WERI-Rb-1 (cell line): ENCODE measurements at regions not wholly inside any gene's neighbourhood (a gene's known extent, or its start where the extent isn't known, plus 50 kb on each side); places are given as distances from the start of the nearest gene placed in this dataset.

Experiments used
- DNase-seq: peaks from one replicate; pipeline ENCODE4 v3.0.0-alpha.2; 2020
- H3K27ac ChIP-seq: fragments of 250-450 bp; sonication (Bioruptor Pico); 2 replicates; pipeline ENCODE4 v1.5.1; 2020; ENCODE audit warnings: mild to moderate bottlenecking, moderate library complexity
- H3K27me3 ChIP-seq: fragments of 250-450 bp; sonication (Bioruptor Pico); 2 replicates; pipeline ENCODE4 v1.5.1; 2021; ENCODE audit warnings: mild to moderate bottlenecking, low read depth, moderate library complexity; ENCODE audit not compliant: insufficient read depth, severe bottlenecking
- H3K36me3 ChIP-seq: fragments of 250-450 bp; sonication (Bioruptor Pico); 2 replicates; pipeline ENCODE4 v1.5.1; 2020; ENCODE audit warnings: mild to moderate bottlenecking, moderate library complexity
- H3K4me3 ChIP-seq: 2 replicates; pipeline ENCODE4 v1.5.1; 2011; ENCODE audit warnings: low read depth, mild to moderate bottlenecking, control low read depth, low read length
- H3K9me3 ChIP-seq: fragments of 250-450 bp; sonication (Bioruptor Pico); 2 replicates; pipeline ENCODE4 v1.5.1; 2021; ENCODE audit warnings: mild to moderate bottlenecking, moderate library complexity; ENCODE audit not compliant: severe bottlenecking
- CTCF ChIP-seq: IDR thresholded peaks from 2 replicates; pipeline ENCODE4 v1.5.1; 2011; ENCODE audit warnings: low read depth, mild to moderate bottlenecking, control low read depth, inconsistent platforms, low read length

DNA sequence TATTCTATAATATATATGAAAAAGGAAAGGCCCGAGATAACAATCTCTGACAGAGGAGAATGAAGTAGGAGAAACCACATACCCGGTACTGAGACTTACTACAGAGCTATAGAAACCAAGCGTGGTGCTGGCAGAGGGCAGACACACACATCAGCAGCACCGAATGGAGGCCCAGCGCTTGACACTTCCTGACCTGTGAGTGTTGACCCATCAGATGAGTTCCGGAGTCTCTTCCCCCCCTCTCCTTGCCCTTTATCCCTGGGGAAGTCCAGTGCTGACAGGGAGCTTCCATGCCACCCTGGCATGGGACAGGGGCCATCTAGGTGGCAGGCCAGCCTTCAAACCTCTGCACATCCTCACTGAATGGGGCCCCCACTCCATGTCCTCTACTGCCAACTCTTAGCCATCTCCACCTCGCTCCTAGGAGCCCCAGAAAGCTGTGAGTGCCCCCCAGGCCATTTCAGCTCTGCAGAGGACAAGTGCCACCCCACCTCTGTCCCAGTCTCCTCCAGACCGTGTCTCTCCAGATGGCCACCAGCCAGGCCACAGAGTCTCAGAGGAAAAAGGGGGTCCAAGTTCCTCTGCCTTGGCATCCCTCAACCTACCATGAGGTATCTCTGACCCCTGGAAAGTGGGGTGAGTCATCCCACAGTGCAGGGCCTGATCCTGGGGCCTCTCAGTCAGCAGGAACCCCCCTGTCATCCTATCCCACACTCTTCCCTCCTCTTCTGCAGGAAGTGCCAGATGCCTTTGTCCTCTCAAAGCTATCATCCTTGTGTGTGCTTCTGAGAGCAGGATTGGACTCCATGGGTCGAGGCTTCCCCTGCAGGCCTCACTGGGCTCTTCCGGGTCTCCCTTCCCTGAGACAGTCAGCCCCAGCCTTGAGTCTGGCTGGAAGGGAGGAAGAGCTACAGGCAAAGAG, 116.5 kb upstream of the ALDH1A3 start:
- no peaks in the 10 kb centered on the region for H3K36me3 ChIP-seq
- H3K27ac ChIP-seq = no peak overlapping the region
- TF ChIP-seq CTCF = no peak
- H3K9me3 ChIP-seq = no peaks in the 10 kb centered on the region
- DNase-seq = no peak
- no peaks in the 10 kb centered on the region for H3K27me3 ChIP-seq
- H3K4me3 ChIP-seq = no peak overlapping the region

GRCh38 chr15:100763835-100764750, 115.5 kb upstream of the ALDH1A3 start:
- no peaks in the 10 kb centered on the region for H3K9me3 ChIP-seq
- no peaks in the 10 kb centered on the region for H3K36me3 ChIP-seq
- H3K4me3 ChIP-seq = no peak overlapping the region
- no peak for TF ChIP-seq CTCF
- no peaks in the 10 kb centered on the region for H3K27me3 ChIP-seq
- H3K27ac ChIP-seq = no peak overlapping the region
- DNase-seq = no peak

GRCh38 chr15:100764778-100765466, 114.7 kb upstream of the ALDH1A3 start:
- Histone ChIP-seq H3K9me3 (no peaks in the 10 kb centered on the region), H3K27ac (no peak overlapping the region), H3K4me3 (no peak overlapping the region), H3K27me3 (no peaks in the 10 kb centered on the region), H3K36me3 (no peaks in the 10 kb centered on the region)
- no peak for TF ChIP-seq CTCF
- no peak for DNase-seq

DNA sequence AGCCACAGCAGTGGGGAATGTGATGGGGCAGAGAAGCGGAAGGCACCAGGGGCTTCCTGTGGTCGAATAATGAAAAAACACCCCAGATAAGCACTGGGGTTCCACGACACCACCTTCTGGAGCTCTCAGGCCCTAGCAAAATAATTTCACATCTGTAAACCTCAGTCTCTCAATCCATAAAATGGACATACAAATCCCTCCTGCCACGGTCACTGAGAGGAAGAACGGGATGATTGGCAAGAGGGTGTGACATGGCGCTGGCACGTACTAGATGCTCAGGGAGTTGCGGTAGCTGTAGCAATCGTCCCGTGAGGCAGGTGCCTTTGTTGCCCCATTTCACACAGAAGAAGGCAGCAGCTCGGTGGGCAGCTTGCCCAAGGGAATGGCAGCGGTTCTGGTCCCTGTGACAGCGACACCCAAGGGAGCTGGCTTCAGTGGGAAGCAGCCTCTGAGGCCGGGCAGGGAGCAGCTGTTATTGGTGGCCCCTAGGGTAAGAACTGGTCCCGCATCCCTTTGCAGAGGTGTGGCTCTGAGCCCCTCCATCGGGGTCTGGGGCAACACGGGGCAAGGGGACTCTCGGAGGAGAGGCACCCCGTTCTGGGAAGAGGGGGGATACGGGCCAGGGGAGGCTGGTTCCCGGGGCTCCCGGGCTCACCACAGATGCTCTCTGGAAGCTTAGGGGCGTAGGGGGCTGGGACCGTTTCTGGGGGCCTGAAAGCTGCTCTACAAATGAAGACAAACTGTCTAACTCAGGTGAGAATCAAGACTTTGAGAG, 114.0 kb upstream of the ALDH1A3 start:
- TF ChIP-seq CTCF = no peak
- Histone ChIP-seq H3K27ac (peak overlapping the region; percentile 54), H3K4me3 (peak overlapping the region; percentile 34), H3K27me3 (no peaks in the 10 kb centered on the region), H3K9me3 (no peaks in the 10 kb centered on the region), H3K36me3 (no peaks in the 10 kb centered on the region)
- DNase-seq = no peak
